HG02973 (cell line): ENCODE measurements at regions not wholly inside any gene's neighbourhood (a gene's known extent, or its start where the extent isn't known, plus 50 kb on each side); places are given as distances from the start of the nearest gene placed in this dataset.

ENCODE experiments used
- ATAC-seq: cut with Tn5 transposase; IDR thresholded peaks from one replicate; pipeline ENCODE4 v1.9.1; 2021; ENCODE audit warnings: moderate library complexity; ENCODE audit not compliant: unreplicated experiment

- no peak for ATAC-seq
Observed at GRCh38 chr5:126357585-126358342, 65.4 kb upstream of the GRAMD2B start.

GRCh38 chr5:126358525-126358924 lies 64.7 kb upstream of the GRAMD2B start:
- ATAC-seq: peak; percentile 93

GRCh38 chr5:126359884-126360283 lies 63.3 kb upstream of the GRAMD2B start:
- no peak for ATAC-seq

- ATAC-seq: no peak
Observed at GRCh38 chr5:126360467-126360866, 62.7 kb upstream of the GRAMD2B start.

- no peak for ATAC-seq
Observed at GRCh38 chr5:126363658-126364057, 59.6 kb upstream of the GRAMD2B start.

- ATAC-seq: no peak
Observed at GRCh38 chr5:126364206-126364902, 58.9 kb upstream of the GRAMD2B start.

GRCh38 chr5:126365446-126366198 lies 57.6 kb upstream of the GRAMD2B start:
- no peak for ATAC-seq

- ATAC-seq: no peak
Observed at GRCh38 chr5:126366199-126366560, 57.0 kb upstream of the GRAMD2B start.

GRCh38 chr5:126368239-126368812 lies 54.9 kb upstream of the GRAMD2B start:
- no peak for ATAC-seq

GRCh38 chr5:126369083-126369482 lies 54.1 kb upstream of the GRAMD2B start:
- ATAC-seq: no peak

- no peak for ATAC-seq
Observed at GRCh38 chr5:126369995-126370731, 53.0 kb upstream of the GRAMD2B start.

GRCh38 chr5:126370796-126371718 lies 52.2 kb upstream of the GRAMD2B start:
- no peak for ATAC-seq

GRCh38 chr5:126373375-126374108 lies 49.7 kb upstream of the GRAMD2B start:
- no peak for ATAC-seq
